ENCODE measurements at regions not wholly inside any gene's neighbourhood (a gene's known extent, or its start where the extent isn't known, plus 50 kb on each side); places are given as distances from the start of the nearest gene placed in this dataset.

- TF ChIP-seq POLR2A (IDR thresholded peaks at IDR 0.05) (no peak), CTCF (IDR thresholded peaks at IDR 0.05) (no peak)
These were observed 111.4 kb upstream of the SFSWAP start for GRCh38 chr12:131599190-131600159.
